Gastrocnemius medialis (tissue), 4 donors: ENCODE measurements at regions not wholly inside any gene's neighbourhood (a gene's known extent, or its start where the extent isn't known, plus 50 kb on each side); places are given as distances from the start of the nearest gene placed in this dataset.

ENCODE experiments used
- POLR2A ChIP-seq, 2 donors: fragments of 450-650 bp; IDR thresholded peaks; one replicate each; pipeline ENCODE4 v1.6.1; 2017; ENCODE audit warnings: antibody characterized with exemption in 2 of 2, mild to moderate bottlenecking in 2 of 2, moderate library complexity in 2 of 2
- TF ChIP-seq, protein P1 (sequence below), 5 experiments: fragments of 450-650 bp in 3 of 5; fragments of 200-600 bp in 2 of 5; sonication (generic) in 2 of 5; IDR thresholded peaks in 4 of 5; conservative IDR thresholded peaks in 1 of 5; 1 replicate in 4 of 5; 2 replicates in 1 of 5; pipeline ENCODE4 v1.5.1; 2016 to 2019; ENCODE audit warnings: antibody characterized with exemption in 5 of 5, mild to moderate bottlenecking in 3 of 5, moderate library complexity in 3 of 5

DNA sequence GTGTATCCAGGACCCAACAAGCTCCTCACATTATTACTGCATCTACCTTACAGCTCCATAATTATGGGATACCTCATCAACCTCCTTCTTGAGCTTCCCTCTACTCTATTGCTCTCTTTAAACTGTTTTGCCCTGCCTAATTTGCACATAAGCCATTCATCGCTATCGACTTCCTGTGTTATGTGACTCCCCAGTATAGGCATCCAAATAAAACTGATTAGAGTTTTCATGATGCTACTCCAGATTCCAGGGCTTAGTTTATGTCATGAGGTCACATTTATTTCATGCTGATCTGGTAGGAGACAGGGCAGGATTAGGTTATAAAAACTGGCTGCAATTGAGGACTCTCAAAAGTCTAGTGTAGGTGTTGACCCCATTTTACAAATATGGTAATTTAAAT is 569.9 kb upstream of the MGAT4C start:
- TF ChIP-seq, protein P1, sequence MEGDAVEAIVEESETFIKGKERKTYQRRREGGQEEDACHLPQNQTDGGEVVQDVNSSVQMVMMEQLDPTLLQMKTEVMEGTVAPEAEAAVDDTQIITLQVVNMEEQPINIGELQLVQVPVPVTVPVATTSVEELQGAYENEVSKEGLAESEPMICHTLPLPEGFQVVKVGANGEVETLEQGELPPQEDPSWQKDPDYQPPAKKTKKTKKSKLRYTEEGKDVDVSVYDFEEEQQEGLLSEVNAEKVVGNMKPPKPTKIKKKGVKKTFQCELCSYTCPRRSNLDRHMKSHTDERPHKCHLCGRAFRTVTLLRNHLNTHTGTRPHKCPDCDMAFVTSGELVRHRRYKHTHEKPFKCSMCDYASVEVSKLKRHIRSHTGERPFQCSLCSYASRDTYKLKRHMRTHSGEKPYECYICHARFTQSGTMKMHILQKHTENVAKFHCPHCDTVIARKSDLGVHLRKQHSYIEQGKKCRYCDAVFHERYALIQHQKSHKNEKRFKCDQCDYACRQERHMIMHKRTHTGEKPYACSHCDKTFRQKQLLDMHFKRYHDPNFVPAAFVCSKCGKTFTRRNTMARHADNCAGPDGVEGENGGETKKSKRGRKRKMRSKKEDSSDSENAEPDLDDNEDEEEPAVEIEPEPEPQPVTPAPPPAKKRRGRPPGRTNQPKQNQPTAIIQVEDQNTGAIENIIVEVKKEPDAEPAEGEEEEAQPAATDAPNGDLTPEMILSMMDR (IDR thresholded peaks at IDR 0.05 in 4 of 5, conservative IDR thresholded peaks at IDR 0.05 in 1 of 5): no peak
- TF ChIP-seq POLR2A (IDR thresholded peaks at IDR 0.05): no peak
